ENCODE measurements at regions not wholly inside any gene's neighbourhood (a gene's known extent, or its start where the extent isn't known, plus 50 kb on each side); places are given as distances from the start of the nearest gene placed in this dataset.

DNA sequence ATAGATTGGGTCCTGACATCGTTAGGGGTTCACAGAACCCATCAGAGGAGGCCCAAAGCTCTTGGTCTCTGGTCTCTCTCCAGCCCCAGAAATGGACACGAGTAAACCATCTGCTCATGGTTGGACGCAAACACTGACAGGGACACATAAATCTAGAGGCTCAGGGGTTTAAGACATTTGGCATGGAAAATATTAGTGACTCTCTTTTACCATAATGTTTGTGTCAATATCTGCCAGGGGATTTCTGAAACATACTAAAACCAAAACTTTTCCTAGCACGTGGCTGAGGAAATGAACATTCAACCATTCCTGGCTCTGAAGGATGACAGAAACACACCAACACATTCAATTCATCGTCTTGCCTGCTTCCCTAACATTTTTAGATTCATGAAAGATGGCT, 226.2 kb downstream of the SP3 start:
- Mint-ChIP-seq H3K4me1 (ENCODE audit: insufficient read depth, unreplicated experiment) (peaks cover 7% of the 10 kb centered on the region), H3K27me3 (ENCODE audit: insufficient read depth, unreplicated experiment) (peaks cover 12% of the 10 kb centered on the region), H3K36me3 (ENCODE audit: insufficient read depth, unreplicated experiment) (no peaks in the 10 kb centered on the region), H3K27ac (ENCODE audit: low read depth, unreplicated experiment) (no peak overlapping the region), H3K9me3 (ENCODE audit: unreplicated experiment) (peaks cover 11% of the 10 kb centered on the region), H3K4me3 (ENCODE audit: unreplicated experiment) (no peak overlapping the region)
- ChIA-PET POLR2A (no interaction called here), CTCF (no interaction called here)
- TF ChIP-seq, protein P1, sequence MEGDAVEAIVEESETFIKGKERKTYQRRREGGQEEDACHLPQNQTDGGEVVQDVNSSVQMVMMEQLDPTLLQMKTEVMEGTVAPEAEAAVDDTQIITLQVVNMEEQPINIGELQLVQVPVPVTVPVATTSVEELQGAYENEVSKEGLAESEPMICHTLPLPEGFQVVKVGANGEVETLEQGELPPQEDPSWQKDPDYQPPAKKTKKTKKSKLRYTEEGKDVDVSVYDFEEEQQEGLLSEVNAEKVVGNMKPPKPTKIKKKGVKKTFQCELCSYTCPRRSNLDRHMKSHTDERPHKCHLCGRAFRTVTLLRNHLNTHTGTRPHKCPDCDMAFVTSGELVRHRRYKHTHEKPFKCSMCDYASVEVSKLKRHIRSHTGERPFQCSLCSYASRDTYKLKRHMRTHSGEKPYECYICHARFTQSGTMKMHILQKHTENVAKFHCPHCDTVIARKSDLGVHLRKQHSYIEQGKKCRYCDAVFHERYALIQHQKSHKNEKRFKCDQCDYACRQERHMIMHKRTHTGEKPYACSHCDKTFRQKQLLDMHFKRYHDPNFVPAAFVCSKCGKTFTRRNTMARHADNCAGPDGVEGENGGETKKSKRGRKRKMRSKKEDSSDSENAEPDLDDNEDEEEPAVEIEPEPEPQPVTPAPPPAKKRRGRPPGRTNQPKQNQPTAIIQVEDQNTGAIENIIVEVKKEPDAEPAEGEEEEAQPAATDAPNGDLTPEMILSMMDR (IDR thresholded peaks at IDR 0.05; ENCODE audit: unreplicated experiment), result no peak
- BruUV-seq (replicated peaks), result no TSS peak
- DNase-seq (ENCODE audit: unreplicated experiment), result no peak
- intact Hi-C loops (cut with micrococcal nuclease), result no loop called here

DNA sequence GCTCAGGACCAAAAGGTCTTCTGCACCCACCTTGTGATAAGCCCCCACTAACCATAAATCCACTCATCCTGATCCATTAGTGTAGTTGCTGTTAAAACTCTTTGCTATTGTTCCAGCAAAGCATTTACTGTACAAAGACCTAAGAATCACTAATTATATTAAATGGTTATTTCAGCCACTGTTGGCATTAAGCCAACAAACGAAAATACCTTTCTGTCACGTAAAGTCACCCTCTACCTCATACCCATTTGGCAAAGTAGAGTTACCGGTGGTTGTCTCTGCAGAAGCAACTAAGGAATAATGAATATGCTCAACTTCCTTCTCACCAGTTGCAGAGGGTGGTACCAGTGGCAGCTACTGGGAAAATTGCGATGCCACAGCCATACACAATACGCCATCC, 224.5 kb downstream of the SP3 start:
- no peak overlapping the region for H3K4me3 Mint-ChIP-seq (ENCODE audit: unreplicated experiment)
- intact Hi-C loops (cut with micrococcal nuclease), result no loop called here

DNA sequence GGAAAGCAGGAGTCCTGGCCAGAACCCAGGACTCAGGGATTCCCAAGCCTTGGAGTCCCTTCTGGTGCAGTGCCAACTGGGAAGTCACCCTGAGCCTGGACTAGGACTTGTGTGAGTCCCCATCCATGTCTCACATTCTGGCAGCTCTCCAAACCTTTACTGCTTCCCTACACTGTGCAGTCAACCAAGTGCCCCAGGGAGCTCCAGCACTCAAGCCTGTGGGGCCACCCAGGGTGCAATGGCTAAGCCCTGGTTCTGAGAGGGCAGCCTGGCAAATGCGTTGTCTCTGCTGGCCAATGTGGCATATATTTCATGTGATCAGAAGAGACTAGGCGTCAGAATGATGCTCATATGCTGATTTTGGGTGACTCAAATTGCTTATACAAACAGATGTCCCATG, 223.4 kb downstream of the SP3 start:
- Mint-ChIP-seq H3K36me3 (ENCODE audit: insufficient read depth, unreplicated experiment) (no peaks in the 10 kb centered on the region), H3K9me3 (ENCODE audit: unreplicated experiment) (peaks cover 11% of the 10 kb centered on the region), H3K4me3 (ENCODE audit: unreplicated experiment) (no peak overlapping the region), H3K27ac (ENCODE audit: low read depth, unreplicated experiment) (no peak overlapping the region), H3K27me3 (ENCODE audit: insufficient read depth, unreplicated experiment) (peaks cover 11% of the 10 kb centered on the region), H3K4me1 (ENCODE audit: insufficient read depth, unreplicated experiment) (peaks cover 7% of the 10 kb centered on the region)
- no TSS peak for BruUV-seq (replicated peaks)
- TF ChIP-seq, protein P1 (IDR thresholded peaks at IDR 0.05; ENCODE audit: unreplicated experiment), result no peak
- CTCF ChIA-PET, result no interaction called here
- DNase-seq (ENCODE audit: unreplicated experiment), result peak; percentile 20
- POLR2A ChIA-PET, result interaction anchor here (1.2 kb wide), 1 partner anchor 15 kb away, joined by 4 read pairs; no protein-coding TSS in a partner anchor
- intact Hi-C loops (cut with micrococcal nuclease), result no loop called here

More for the DNA sequence above, 224.5 kb downstream of the SP3 start:
- DNase-seq (ENCODE audit: unreplicated experiment), result no peak
- H3K27ac Mint-ChIP-seq (ENCODE audit: low read depth, unreplicated experiment), result no peak overlapping the region
- no peaks in the 10 kb centered on the region for H3K36me3 Mint-ChIP-seq (ENCODE audit: insufficient read depth, unreplicated experiment)
- H3K27me3 Mint-ChIP-seq (ENCODE audit: insufficient read depth, unreplicated experiment), result peaks cover 11% of the 10 kb centered on the region
- BruUV-seq (replicated peaks), result no TSS peak
- peaks cover 7% of the 10 kb centered on the region for H3K4me1 Mint-ChIP-seq (ENCODE audit: insufficient read depth, unreplicated experiment)
- H3K9me3 Mint-ChIP-seq (ENCODE audit: unreplicated experiment), result peaks cover 11% of the 10 kb centered on the region
- ChIA-PET POLR2A (interaction anchor here (0.7 to 1.2 kb wide), 2 partner anchors 14 to 88 kb away, joined by 4 read pairs; no protein-coding TSS in a partner anchor), CTCF (no interaction called here)
- TF ChIP-seq, protein P1 (IDR thresholded peaks at IDR 0.05; ENCODE audit: unreplicated experiment), result no peak

- POLR2A ChIA-PET, result no interaction called here
- no TSS peak for BruUV-seq (replicated peaks)
- Mint-ChIP-seq H3K4me1 (ENCODE audit: insufficient read depth, unreplicated experiment) (peaks cover 7% of the 10 kb centered on the region), H3K27ac (ENCODE audit: low read depth, unreplicated experiment) (no peak overlapping the region), H3K36me3 (ENCODE audit: insufficient read depth, unreplicated experiment) (no peaks in the 10 kb centered on the region), H3K27me3 (ENCODE audit: insufficient read depth, unreplicated experiment) (peaks cover 11% of the 10 kb centered on the region), H3K4me3 (ENCODE audit: unreplicated experiment) (no peak overlapping the region), H3K9me3 (ENCODE audit: unreplicated experiment) (no peaks in the 10 kb centered on the region)
- CTCF ChIA-PET, result interaction anchor here (0.6 to 1.2 kb wide), 3 partner anchors 197 to 1034 kb away, joined by 3 to 5 read pairs (median 4); no protein-coding TSS in a partner anchor
- TF ChIP-seq, protein P1 (IDR thresholded peaks at IDR 0.05; ENCODE audit: unreplicated experiment), result no peak
- intact Hi-C loops (cut with micrococcal nuclease), result loop anchor here (1.0 kb wide), 1 partner anchor 345 kb away; no protein-coding TSS in a partner anchor
- DNase-seq (ENCODE audit: unreplicated experiment), result no peak
Measured at GRCh38 chr2:173747035-173747434, 218.1 kb downstream of the SP3 start.
